ENCODE measurements at regions not wholly inside any gene's neighbourhood (a gene's known extent, or its start where the extent isn't known, plus 50 kb on each side); places are given as distances from the start of the nearest gene placed in this dataset.

DNA sequence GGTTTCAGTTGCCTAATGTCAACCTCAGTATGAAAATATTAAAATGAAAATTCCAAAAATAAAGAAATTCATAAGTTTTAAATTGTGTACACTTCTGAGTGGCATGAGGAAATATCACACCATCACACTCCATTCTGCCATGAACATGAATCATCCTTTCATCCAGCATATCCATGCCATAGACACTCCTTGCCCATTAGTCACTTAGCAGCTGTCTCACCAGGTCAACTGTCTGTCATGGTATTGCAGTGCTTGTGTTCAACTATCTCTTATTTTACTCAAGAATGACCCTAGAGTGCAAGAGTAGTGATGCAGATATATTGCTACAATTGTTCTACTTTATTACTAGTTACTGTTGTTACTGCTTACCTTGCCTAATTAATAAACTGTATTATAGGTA, 712.4 kb downstream of the EPHA7 start:
- DNase-seq (ENCODE audit: low read depth), result no peak
- no peak overlapping the region for H3K4me3 ChIP-seq (ENCODE audit: low read depth, low read length)
- TF ChIP-seq, protein P1, sequence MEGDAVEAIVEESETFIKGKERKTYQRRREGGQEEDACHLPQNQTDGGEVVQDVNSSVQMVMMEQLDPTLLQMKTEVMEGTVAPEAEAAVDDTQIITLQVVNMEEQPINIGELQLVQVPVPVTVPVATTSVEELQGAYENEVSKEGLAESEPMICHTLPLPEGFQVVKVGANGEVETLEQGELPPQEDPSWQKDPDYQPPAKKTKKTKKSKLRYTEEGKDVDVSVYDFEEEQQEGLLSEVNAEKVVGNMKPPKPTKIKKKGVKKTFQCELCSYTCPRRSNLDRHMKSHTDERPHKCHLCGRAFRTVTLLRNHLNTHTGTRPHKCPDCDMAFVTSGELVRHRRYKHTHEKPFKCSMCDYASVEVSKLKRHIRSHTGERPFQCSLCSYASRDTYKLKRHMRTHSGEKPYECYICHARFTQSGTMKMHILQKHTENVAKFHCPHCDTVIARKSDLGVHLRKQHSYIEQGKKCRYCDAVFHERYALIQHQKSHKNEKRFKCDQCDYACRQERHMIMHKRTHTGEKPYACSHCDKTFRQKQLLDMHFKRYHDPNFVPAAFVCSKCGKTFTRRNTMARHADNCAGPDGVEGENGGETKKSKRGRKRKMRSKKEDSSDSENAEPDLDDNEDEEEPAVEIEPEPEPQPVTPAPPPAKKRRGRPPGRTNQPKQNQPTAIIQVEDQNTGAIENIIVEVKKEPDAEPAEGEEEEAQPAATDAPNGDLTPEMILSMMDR (IDR thresholded peaks at IDR 0.05; ENCODE audit: low read depth, low read length, missing control alignments), result no peak

DNA sequence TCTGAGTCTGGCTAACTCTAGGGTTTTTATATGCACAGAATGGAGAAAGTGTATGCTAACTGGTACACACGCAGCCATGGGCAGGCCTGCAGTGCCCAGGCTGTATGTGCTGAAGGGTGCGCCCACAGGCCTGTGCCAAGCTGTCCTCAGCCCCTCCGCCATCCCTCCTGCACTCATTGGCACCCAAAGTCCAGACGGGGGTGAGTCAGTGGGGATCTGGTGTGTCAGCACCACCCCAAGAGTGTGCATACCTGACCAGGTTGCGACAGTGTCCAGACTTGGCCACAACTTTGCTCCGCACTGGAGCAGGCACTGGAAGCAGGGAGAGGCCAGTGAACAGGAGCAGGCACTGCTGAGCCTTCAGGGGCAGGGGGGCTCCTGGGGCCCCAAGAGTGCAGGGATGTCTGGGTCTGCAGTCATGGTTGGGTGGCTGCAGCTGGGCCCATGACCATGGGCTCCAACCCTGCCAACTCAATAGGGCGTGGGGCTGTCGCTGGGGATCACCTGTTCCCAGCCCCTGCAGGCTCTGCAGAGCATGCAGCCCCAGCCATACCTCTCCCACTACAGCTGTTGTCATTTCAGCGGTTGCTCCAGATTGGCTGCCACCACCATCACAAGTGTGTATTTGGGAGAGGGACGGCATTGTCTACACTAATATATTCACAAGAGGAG, 717.8 kb downstream of the EPHA7 start:
- TF ChIP-seq, protein P1 (IDR thresholded peaks at IDR 0.05; ENCODE audit: low read depth, low read length, missing control alignments), result no peak
- DNase-seq (ENCODE audit: low read depth), result no peak
- H3K4me3 ChIP-seq (ENCODE audit: low read depth, low read length), result no peak overlapping the region

DNA sequence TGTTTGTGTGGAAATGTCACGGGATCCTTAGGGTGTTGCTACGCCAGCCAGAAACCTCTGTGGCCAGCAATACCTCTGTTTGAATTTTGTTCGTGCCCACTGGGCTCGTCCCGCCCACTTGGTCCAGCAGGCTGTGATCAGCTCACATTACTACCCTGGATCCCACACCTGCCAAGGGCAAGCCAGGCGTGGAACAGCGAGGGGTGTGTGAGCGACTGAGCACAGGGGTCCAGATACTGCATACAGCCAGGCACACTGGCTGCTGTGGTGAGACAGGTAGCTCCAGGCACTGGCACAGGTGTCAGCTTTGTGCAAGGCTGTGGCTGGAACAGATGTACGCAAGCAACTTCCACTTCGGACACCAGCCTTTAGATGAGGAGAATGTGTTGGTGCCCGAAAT, 718.9 kb downstream of the EPHA7 start:
- DNase-seq (ENCODE audit: low read depth), result no peak
- TF ChIP-seq, protein P1 (IDR thresholded peaks at IDR 0.05; ENCODE audit: low read depth, low read length, missing control alignments), result no peak
- no peak overlapping the region for H3K4me3 ChIP-seq (ENCODE audit: low read depth, low read length)

DNA sequence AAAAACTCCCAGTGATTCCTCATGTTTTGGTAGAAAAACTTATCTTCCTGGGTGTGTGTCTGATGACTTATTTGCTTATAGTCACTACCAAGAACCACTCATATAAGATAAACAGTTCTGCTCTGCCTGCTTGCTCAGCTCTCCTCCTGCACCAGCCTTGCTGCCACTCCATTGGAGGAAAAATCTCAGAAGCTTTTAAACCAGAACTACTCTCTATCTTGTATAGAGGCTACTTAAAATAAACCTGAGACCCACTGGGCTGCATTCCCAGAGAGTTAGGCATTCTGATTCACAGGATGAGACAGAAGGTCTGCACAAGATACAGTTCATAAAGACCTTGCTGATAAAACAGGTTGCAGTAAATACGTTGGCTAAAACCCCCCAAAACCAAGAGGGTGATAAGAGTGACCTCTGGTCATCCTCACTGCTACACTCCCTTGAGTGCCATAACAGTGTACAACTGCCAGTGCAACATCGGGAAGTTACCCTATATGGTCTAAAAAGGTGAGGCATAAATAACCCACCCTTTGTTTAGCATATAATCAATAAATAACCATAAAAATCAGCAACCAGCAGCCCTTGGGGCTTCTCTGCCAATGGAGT, 728.3 kb downstream of the EPHA7 start:
- no peak overlapping the region for H3K4me3 ChIP-seq (ENCODE audit: low read depth, low read length)
- TF ChIP-seq, protein P1 (IDR thresholded peaks at IDR 0.05; ENCODE audit: low read depth, low read length, missing control alignments), result no peak
- DNase-seq (ENCODE audit: low read depth), result no peak

DNA sequence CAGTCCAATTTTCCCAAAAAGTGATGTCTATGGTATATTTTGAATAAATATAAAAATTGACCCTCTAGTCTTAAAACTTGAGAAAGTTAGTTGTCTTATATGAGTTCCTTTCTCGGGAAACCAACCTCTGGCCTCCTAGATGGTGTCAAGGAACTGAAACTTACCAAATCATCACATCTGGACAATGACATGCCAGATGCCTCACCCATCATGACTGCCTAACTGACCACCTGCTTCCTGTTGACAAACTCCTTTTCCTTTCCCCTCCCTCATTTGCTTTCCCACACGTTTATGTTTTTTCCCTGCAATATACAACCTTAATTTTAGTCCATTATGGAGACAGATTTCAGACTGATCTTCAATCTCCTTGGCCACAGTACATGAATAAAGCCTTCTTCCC, 731.0 kb downstream of the EPHA7 start:
- DNase-seq (ENCODE audit: low read depth), result no peak
- no peak overlapping the region for H3K4me3 ChIP-seq (ENCODE audit: low read depth, low read length)
- TF ChIP-seq, protein P1 (IDR thresholded peaks at IDR 0.05; ENCODE audit: low read depth, low read length, missing control alignments), result no peak

DNA sequence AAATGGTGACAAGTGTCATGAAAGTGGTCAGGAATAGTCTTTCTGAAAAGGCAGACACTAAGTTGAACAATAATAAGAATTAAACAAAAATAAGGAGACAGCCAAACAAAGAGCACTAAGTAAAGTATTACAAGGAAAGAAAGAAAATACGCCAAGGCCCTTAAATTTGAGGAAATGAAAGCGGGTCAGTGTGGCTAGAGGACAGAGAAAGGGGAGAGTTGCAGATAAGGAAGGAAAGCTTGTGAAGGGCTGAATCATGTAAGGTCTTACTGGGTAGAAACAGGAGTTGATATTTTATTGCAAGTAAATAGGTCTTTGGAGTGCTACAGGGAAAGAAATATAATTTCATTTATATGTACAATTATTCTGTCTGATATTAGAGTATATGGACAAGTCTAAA, 732.1 kb downstream of the EPHA7 start:
- DNase-seq (ENCODE audit: low read depth), result no peak
- no peak overlapping the region for H3K4me3 ChIP-seq (ENCODE audit: low read depth, low read length)
- TF ChIP-seq, protein P1 (IDR thresholded peaks at IDR 0.05; ENCODE audit: low read depth, low read length, missing control alignments), result no peak

DNA sequence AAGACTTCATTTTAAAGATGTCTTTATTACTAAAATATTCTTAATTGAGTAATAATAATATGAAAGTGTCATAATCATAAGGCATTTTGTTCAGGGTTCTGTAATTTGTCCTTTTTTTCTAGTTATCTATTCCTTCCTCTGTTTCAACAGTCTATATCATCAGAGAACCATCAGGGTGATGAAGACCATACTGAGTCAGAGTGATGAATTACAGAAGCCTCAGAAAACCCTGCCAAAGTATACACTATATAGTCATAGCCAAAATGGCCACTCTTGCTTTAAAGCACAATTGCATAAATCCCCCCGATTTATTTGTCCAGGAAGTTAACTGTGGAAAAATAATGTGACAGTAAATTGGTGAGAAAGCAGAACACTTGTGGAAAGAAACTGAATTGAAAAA, 735.0 kb downstream of the EPHA7 start:
- DNase-seq (ENCODE audit: low read depth), result no peak
- TF ChIP-seq, protein P1 (IDR thresholded peaks at IDR 0.05; ENCODE audit: low read depth, low read length, missing control alignments), result no peak

More for the DNA sequence above, 735.0 kb downstream of the EPHA7 start:
- H3K4me3 ChIP-seq (ENCODE audit: low read depth, low read length), result no peak overlapping the region
